ENCODE measurements at regions not wholly inside any gene's neighbourhood (a gene's known extent, or its start where the extent isn't known, plus 50 kb on each side); places are given as distances from the start of the nearest gene placed in this dataset.

GRCh38 chr2:150759106-150759505 lies 271.6 kb upstream of the RND3 start:
- no peak for DNase-seq

- DNase-seq, result no peak
Measured at GRCh38 chr2:150752229-150752628, 264.8 kb upstream of the RND3 start.

- DNase-seq, result no peak
Measured at GRCh38 chr2:150750720-150751119, 263.3 kb upstream of the RND3 start.

GRCh38 chr2:150742094-150742493 lies 254.6 kb upstream of the RND3 start:
- DNase-seq, result no peak

- no peak for DNase-seq
Measured at GRCh38 chr2:150735894-150736498, 248.5 kb upstream of the RND3 start.

- no peak for DNase-seq
Measured at GRCh38 chr2:150733051-150733618, 245.7 kb upstream of the RND3 start.

GRCh38 chr2:150732491-150732890 lies 245.0 kb upstream of the RND3 start:
- DNase-seq, result no peak

- no peak for DNase-seq
Measured at GRCh38 chr2:150732064-150732463, 244.6 kb upstream of the RND3 start.

GRCh38 chr2:150729495-150729955 lies 242.1 kb upstream of the RND3 start:
- no peak for DNase-seq

- DNase-seq, result no peak
Measured at GRCh38 chr2:150718280-150718679, 230.8 kb upstream of the RND3 start.

- no peak for DNase-seq
Measured at GRCh38 chr2:150716186-150716585, 228.7 kb upstream of the RND3 start.

GRCh38 chr2:150715501-150715900 lies 228.0 kb upstream of the RND3 start:
- no peak for DNase-seq

GRCh38 chr2:150710916-150711315 lies 223.4 kb upstream of the RND3 start:
- no peak for DNase-seq

- no peak for DNase-seq
Measured at GRCh38 chr2:150710041-150710440, 222.6 kb upstream of the RND3 start.

GRCh38 chr2:150706561-150706960 lies 219.1 kb upstream of the RND3 start:
- DNase-seq, result no peak

- no peak for DNase-seq
Measured at GRCh38 chr2:150705767-150706166, 218.3 kb upstream of the RND3 start.

- no peak for DNase-seq
Measured at GRCh38 chr2:150705357-150705756, 217.9 kb upstream of the RND3 start.

- DNase-seq, result no peak
Measured at GRCh38 chr2:150702791-150703190, 215.3 kb upstream of the RND3 start.

GRCh38 chr2:150700666-150701580 lies 213.5 kb upstream of the RND3 start:
- DNase-seq, result no peak

GRCh38 chr2:150699218-150699617 lies 211.8 kb upstream of the RND3 start:
- DNase-seq, result no peak

GRCh38 chr2:150698016-150698661 lies 210.7 kb upstream of the RND3 start:
- no peak for DNase-seq

GRCh38 chr2:150697596-150697995 lies 210.1 kb upstream of the RND3 start:
- DNase-seq, result no peak

GRCh38 chr2:150695451-150696135 lies 208.1 kb upstream of the RND3 start:
- DNase-seq, result no peak
